GM18511 (cell line): ENCODE measurements at regions not wholly inside any gene's neighbourhood (a gene's known extent, or its start where the extent isn't known, plus 50 kb on each side); places are given as distances from the start of the nearest gene placed in this dataset.

Source experiments
- ATAC-seq: cut with Tn5 transposase; IDR thresholded peaks from one replicate; pipeline ENCODE4 v1.9.1; 2021; ENCODE audit warnings: mild to moderate bottlenecking, moderate library complexity; ENCODE audit not compliant: unreplicated experiment

DNA sequence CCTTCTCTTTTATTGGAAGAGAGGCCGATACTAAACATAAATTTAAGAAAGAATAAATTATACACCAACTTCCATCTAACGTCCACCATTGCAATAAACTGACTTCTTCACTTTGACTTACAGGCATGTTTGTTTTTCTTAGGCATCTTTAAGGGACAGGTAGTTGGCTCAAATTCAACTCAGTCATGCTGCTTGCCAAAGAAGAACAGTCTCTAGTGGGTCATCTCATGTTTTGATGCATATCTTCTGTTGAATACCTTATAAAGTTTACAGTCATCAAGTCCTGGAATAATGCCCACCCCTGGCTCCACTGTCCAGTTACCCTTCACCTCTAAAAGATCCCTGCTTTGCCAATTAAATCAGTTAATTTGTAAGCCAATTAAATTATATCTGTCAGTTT, 328.2 kb upstream of the GRAMD2B start:
- ATAC-seq: no peak

DNA sequence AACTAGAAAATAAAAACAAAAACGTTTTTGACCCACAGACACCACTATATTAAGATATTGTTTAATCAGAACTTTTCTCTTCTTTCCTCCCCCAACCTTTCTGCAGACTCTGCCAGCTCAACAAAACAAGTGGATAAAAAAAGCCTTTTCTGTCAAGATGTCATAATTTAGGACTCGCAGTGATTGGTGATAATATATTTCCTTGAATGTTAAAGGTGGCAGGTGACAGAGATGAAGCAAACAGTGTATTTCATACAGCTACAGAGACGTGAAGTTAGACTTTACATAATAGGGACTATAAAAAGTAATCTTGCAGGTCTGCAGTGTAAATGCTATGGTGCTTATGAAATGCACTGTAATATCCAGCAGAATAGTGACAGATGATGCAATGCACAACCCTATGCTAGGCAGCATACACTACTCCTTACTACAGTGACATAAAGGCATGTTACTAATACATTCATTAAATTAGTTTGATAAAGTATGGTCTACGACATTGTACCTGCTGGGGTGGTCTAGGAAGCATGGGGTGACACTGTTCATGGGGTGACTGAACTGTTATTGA, 326.7 kb upstream of the GRAMD2B start:
- no peak for ATAC-seq

GRCh38 chr5:126097876-126098275, 325.3 kb upstream of the GRAMD2B start:
- ATAC-seq: no peak

- no peak for ATAC-seq
Measured at GRCh38 chr5:126098330-126099017, 324.7 kb upstream of the GRAMD2B start.

GRCh38 chr5:126099077-126099476, 324.1 kb upstream of the GRAMD2B start:
- no peak for ATAC-seq

DNA sequence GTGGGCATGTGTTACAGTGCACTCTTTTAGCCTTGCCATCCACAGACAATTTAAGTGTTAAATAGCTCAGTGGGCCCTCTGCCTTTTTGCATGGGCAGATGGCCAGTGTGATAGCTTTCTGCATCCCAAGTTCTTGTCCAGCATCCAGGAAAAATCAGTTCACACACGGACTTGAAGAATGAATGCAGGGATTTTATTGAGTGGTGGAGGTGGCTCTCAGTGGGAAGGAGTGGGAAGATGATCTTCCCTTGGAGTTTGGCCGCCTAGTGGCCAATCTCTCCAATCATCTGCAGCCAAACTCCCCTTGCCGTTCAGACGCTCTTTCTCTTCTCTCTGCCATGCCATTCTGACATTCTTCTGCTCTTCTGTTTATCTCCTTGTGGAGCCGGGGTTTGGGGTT, 322.4 kb upstream of the GRAMD2B start:
- ATAC-seq: no peak

DNA sequence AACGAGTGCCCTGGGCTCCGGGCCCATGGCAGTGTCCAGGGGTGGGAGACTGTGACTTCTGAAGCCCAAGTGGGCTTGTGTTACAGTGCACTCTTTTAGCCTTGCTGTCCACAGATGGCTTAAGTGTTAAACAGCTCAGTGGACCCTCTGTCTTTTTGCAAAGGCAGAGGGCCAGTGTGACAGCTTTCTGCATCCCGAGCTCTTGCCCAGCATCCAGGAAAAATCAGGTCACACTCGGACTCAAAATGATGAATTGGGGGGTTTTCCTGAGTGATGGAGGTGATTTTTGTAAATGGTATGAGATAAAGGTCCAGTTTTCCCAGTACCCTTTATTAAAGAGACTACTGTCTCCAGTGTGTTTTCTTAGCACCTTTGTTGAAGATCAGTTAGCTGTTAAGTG, 321.3 kb upstream of the GRAMD2B start:
- ATAC-seq: no peak

DNA sequence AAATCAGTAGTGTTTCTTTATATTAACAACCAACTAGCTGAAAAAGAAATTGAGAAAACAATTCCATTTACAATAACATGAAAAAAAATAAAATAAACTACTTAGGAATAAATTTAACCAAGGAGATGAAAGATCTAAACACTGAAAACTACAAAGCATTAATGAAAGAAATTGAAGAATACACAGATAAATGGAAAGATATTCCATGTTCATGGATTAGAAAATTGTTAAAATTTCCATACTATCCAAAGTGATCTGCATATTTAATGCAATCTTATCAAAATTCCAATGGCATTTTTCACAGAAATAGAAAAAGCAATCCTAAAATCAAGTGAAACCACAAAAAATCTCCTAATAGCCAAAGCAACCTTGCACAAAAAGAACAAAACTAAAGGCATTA, 320.2 kb upstream of the GRAMD2B start:
- ATAC-seq: no peak

DNA sequence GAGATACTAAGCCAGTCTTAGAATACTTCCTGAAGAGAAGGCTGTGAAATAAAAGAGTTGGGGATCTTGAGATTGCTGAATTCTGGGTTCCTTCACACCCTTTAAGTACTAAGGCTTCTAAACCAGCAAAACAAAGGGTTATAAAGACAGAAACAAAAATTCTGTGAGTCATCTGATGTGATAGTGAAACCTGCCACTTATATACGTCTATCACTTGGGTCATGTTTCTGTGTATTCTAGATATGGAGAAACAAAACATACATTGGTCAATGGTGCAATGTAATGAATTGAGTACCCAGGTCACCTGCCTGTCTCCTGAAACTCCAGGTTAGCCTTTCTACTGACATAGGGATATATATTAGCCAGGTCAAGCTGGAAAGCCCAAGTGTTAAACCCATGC, 319.3 kb upstream of the GRAMD2B start:
- ATAC-seq: no peak

GRCh38 chr5:126104341-126104740, 318.9 kb upstream of the GRAMD2B start:
- ATAC-seq: no peak

DNA sequence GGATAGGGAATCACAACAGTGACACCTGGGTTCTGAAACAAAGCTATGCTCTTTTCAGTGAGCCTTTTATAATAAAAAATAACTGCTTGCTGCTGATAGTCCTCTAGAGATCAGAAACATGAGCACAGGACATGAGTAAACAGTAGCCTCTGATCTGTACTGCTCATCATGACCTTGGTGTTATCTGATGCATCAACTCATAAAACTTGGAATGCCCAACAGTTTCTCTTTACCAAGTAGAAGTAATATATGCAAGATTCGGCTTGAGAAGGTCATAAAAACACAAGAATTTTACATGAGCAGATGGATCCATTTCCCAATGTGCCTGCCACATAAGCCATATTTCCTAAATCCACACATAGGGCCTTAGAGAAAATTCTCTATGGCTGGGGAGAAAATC, 318.3 kb upstream of the GRAMD2B start:
- ATAC-seq: no peak

GRCh38 chr5:126106029-126106428, 317.2 kb upstream of the GRAMD2B start:
- ATAC-seq: no peak

DNA sequence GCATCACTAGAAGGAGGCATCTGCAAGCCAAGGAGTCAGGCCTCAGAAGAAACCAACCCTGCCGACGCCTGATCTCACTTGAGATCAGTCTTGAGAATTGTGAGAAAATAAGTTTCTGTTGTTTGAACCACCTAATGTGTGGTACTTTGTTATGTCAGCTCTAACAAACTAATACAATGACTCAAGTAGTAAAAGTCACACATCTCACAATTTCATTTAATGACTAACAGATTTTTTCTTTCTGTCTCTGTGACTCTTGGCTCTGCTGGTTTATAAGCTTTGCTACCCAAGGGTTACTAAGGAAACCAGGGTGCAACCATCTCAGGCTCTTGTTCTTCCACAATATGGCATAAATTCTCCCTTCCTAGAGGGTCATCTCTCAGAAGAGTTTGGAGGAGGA, 315.8 kb upstream of the GRAMD2B start:
- ATAC-seq: no peak

DNA sequence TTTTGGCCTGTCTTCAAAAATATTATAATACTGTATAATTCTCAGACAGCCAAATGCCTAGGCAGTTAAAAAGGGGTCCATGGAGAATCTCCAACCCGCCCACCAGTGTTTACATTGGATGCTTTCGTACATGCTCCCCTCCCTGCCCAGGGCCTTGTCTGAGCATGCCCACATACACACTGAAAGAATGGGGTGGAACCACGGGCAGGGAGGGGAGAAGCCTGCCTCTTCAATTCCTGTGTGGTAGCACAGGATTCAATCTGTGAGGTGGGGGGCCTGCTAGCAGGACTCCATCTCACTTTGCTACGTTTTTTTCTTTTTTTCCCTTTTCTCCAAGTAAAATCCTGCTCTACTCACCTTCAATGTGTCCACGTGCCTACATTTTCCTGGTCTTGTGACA, 314.7 kb upstream of the GRAMD2B start:
- ATAC-seq: no peak

DNA sequence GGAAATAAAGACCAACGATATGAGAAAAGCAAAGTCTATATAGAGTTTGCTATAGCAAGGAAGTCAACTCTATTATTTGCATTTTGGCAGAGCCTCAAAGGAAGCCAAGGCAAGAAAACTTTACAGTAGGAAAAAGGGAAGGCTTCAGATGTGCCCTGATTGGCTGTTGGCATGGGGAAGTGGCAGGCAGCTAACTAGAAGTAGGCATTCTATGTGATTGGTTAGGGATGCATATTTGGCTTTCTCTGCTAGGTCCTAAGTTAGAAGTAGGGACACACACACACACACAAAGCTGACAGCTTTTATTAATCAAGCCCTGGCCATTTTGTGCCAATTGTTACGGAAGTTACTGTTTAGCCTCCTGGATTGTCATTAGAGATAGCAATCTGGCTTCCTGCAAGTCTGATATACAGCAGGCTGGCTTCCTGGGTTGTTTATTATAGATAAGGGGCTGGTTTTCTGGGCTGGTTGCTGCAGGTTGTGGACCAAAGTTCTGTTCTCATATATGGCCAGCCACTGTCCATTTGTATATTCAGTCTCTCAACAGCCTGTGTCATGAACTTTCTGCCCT, 308.1 kb upstream of the GRAMD2B start:
- ATAC-seq: no peak

DNA sequence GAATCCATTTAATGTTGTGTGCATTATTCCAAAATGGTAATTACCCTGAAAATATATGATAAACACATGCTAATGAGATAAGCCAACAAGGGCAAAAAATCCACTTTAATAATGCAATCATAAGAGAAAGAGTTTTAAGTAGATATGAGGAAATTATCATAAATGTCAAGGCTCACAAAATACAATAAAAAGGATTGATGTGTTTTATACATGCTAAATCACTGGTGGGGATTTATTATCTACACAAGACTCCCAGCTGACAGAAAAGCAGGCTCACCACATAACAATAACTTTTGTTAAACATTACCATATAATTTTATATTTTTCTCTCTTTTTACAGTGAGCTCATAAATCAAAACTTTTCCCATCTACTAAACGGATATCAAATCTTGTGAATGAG, 306.2 kb upstream of the GRAMD2B start:
- ATAC-seq: no peak

DNA sequence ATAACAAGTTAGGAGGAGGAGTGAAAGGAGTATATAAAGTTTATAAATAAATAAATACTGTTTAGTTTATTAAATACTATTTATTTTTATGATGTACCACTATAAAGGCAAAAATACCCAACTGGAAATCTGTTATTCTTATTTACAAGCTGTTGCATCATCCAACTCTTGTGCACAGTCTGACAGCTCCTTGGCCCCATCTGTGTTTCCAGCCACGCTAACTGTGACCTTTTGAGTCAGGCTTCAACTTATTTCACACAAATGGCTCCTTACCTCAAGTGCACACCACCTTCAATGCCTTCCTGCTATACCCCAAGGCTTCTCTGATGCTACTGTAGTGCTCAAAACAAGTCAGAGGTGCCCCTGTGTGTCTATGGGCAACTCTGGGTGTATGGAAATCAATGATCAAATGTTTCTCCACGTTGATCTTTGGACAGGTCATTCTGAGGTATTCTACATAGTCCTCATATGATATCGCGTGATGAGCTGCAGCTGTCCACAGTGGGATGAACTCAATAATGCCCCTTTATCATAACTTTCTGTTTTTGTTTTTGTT, 303.2 kb upstream of the GRAMD2B start:
- no peak for ATAC-seq

GRCh38 chr5:126120939-126121338, 302.3 kb upstream of the GRAMD2B start:
- no peak for ATAC-seq

DNA sequence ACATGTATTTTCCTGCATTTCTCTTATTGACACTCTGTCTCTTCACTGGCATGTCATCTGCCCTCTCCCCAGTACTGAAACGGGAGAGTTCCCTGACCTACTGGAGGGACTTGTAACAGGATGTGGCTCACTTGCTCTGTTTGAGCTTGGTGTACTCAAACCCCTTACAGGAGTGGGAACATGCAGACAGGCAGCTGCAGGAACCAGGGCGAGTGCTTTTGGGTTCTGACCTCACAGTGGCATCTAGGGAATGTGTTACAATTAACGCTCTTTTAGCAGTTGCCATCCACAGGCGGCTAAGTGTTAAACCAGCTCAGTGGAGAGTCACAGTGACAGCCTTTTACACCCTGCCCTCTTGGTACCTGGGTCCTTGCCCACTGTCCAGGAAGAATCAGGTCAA, 300.3 kb upstream of the GRAMD2B start:
- ATAC-seq: no peak

DNA sequence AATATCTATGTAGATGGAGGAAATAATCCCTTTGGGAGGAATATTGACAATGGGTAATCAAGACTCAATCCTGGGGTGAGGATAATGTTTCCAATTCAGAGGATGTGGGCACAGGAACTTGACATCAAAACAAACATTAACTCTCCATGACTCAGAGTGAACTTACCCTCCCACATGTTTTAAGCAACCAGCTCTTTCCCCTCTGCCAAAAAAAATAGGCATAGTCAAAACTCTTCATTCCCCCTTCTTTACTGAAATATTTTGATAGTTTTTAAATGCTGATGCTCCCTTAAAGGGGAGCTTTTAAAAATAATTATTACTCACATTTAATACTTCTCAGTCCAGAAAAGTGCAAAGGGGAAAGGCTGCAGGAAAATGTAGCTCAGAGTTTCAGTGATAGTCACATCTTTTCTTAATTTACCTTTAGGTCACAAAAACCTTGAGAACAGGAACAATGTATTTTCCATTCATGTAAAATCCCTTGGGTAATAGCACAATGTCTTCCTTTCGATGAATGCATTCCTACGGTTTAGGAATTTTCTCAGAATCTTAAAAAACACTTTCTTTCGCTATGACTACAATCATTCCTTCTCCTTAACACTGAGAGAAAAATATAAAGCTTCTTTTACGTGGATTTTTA, 298.4 kb upstream of the GRAMD2B start:
- ATAC-seq: no peak

DNA sequence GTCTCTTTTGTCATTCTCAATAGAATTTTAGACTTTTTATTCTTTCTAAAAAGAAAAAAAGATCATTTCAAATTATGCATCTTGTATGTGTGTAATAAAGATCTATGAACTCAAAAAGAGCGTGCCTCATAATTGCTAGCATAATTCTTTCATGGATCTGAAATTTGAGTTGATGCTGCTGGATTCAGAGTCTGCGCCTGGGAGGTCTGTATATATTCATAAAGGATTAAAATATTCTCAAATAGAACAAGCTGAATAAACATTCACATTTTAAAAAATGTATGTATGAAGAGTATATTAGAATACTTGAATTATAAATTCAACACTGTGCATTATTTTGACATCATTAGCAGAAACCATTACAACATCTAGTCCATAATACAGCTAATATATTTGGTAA, 297.8 kb upstream of the GRAMD2B start:
- ATAC-seq: no peak

- no peak for ATAC-seq
Measured at GRCh38 chr5:126126574-126126973, 296.6 kb upstream of the GRAMD2B start.
